Effector memory CD8-positive, alpha-beta T cell (primary cell): ENCODE measurements at regions not wholly inside any gene's neighbourhood (a gene's known extent, or its start where the extent isn't known, plus 50 kb on each side); places are given as distances from the start of the nearest gene placed in this dataset.

Source experiments
- ATAC-seq: fragments of 150-1000 bp; cut with Tn5 transposase; replicated peaks from 2 replicates; pipeline ENCODE4 v1.10.0; 2021; ENCODE audit warnings: mild to moderate bottlenecking, moderate library complexity
- DNase-seq, 3 experiments: peaks; one replicate each; pipeline ENCODE4 v3.0.0; 2021
- H3K27ac Mint-ChIP-seq, 2 donors: one replicate each; pipeline ENCODE4 v1.8.0; 2022; ENCODE audit warnings: mild to moderate bottlenecking in 2 of 2, mixed read lengths in 2 of 2, moderate library complexity in 2 of 2
- H3K27me3 Mint-ChIP-seq, 2 donors: one replicate each; pipeline ENCODE4 v1.8.0; 2022; ENCODE audit warnings: mixed read lengths in 2 of 2
- H3K36me3 Mint-ChIP-seq: one replicate; pipeline ENCODE4 v1.8.0; 2022; ENCODE audit warnings: mild to moderate bottlenecking, moderate library complexity, mixed read lengths; ENCODE audit not compliant: insufficient read depth
- H3K4me1 Mint-ChIP-seq, 2 donors: one replicate each; pipeline ENCODE4 v1.8.0; 2022; ENCODE audit warnings: low read depth in 2 of 2, mixed read lengths in 2 of 2
- H3K4me3 Mint-ChIP-seq, 2 donors: one replicate each; pipeline ENCODE4 v1.8.0; 2022; ENCODE audit warnings: mild to moderate bottlenecking in 2 of 2, mixed read lengths in 2 of 2, moderate library complexity in 2 of 2
- H3K9me3 Mint-ChIP-seq, 2 donors: one replicate each; pipeline ENCODE4 v1.8.0; 2022; ENCODE audit warnings: mixed read lengths in 2 of 2

DNA sequence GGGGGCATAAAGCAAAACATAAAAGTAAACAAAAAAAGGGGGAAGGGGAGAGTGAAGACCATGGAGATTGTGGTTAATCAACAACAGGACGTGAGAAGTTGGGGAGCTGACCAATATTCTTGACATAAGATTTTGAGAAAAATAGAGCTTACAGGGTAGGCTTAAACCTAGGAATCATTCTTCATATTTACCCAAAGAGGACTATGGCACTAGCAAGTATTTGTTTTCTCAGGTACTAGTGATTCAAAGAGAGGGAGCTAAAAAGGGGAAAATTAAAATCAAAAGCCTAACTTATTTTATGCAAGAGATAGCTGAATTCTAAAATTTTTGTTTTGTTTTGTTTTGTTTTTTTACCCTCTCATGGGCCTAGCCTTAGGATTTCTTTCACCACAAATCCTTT is 427.5 kb downstream of the PIK3R1 start:
- Mint-ChIP-seq H3K27ac (no peak overlapping the region), H3K36me3 (no peaks in the 10 kb centered on the region), H3K27me3 (peaks cover 0 to 7% of the 10 kb centered on the region in 2 donors), H3K9me3 (no peaks in the 10 kb centered on the region), H3K4me3 (no peak overlapping the region), H3K4me1 (no peaks in the 10 kb centered on the region)
- DNase-seq, result no peak
- no peak for ATAC-seq

DNA sequence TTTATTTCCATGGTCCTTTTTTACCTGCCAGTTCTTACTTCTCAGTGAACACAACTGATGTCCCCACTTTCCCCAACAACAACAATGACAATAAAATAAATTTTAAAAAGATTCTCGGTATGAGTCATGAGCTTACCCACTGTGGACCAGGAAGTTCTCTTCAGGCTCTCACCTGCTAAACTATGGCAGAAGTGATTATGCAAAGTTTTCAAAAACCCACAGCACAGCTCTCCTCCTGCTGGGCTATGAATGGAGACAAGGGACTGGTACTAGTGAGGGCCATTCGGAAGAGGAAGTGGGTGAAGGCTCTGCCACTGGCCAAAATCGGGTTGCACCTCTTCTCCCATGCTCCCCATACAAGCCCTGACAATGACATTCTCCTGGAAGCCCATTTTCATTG is 429.4 kb downstream of the PIK3R1 start:
- DNase-seq, result no peak
- Mint-ChIP-seq H3K36me3 (peaks cover 3% of the 10 kb centered on the region), H3K4me3 (no peak overlapping the region), H3K27me3 (peaks cover 0 to under 1% of the 10 kb centered on the region in 2 donors), H3K9me3 (no peaks in the 10 kb centered on the region), H3K27ac (no peak overlapping the region), H3K4me1 (no peaks in the 10 kb centered on the region)
- ATAC-seq, result no peak

DNA sequence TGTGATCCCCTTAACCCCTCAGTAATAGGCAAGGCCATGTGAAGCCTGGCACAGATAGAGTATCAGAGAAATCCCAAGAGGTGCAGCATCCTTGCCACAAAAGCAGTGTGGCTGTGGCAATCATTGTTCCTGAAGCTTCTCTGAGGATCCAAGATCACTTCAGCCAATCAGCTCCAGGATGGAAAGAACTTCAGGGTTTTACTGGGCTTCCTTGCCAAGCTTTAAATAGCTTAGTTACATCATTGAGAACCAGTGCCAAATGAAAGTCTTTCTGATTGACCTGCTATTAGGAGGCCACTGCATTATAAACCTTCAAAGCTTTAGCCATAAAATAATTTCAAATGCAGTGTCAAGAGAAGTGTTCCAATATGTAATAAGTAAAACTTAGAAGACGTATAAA is 430.6 kb downstream of the PIK3R1 start:
- DNase-seq (no peak), ATAC-seq (no peak)
- no peaks in the 10 kb centered on the region for H3K9me3 Mint-ChIP-seq
- H3K27me3 Mint-ChIP-seq, result peaks cover 0 to 7% of the 10 kb centered on the region in 2 donors
- no peaks in the 10 kb centered on the region for H3K4me1 Mint-ChIP-seq
- peaks cover 3% of the 10 kb centered on the region for H3K36me3 Mint-ChIP-seq
- H3K4me3 Mint-ChIP-seq, result no peak overlapping the region
- H3K27ac Mint-ChIP-seq, result no peak overlapping the region

DNA sequence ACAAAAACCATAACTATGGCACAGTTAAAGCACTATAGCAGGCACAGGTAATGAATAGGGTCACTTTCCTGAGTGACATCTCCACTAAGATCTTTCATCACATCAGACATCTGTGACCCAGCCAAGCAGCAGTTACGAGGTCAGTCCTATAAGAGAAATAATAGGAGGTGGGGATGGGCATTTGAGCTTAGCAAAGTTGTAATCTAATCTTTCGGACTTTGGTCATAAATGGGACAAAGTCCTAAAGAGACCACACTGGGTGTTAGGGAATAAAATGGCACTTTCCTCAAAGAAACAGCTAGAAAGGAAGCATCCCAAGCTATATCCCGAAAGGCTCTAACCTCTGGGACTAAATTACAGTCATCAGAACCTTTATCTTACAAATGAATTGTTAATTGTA is 432.2 kb downstream of the PIK3R1 start:
- Mint-ChIP-seq H3K9me3 (no peaks in the 10 kb centered on the region), H3K4me3 (no peak overlapping the region), H3K27ac (no peak overlapping the region), H3K4me1 (no peaks in the 10 kb centered on the region), H3K27me3 (peaks cover 0 to 9% of the 10 kb centered on the region in 2 donors), H3K36me3 (peaks cover 3% of the 10 kb centered on the region)
- ATAC-seq, result no peak
- DNase-seq, result no peak

DNA sequence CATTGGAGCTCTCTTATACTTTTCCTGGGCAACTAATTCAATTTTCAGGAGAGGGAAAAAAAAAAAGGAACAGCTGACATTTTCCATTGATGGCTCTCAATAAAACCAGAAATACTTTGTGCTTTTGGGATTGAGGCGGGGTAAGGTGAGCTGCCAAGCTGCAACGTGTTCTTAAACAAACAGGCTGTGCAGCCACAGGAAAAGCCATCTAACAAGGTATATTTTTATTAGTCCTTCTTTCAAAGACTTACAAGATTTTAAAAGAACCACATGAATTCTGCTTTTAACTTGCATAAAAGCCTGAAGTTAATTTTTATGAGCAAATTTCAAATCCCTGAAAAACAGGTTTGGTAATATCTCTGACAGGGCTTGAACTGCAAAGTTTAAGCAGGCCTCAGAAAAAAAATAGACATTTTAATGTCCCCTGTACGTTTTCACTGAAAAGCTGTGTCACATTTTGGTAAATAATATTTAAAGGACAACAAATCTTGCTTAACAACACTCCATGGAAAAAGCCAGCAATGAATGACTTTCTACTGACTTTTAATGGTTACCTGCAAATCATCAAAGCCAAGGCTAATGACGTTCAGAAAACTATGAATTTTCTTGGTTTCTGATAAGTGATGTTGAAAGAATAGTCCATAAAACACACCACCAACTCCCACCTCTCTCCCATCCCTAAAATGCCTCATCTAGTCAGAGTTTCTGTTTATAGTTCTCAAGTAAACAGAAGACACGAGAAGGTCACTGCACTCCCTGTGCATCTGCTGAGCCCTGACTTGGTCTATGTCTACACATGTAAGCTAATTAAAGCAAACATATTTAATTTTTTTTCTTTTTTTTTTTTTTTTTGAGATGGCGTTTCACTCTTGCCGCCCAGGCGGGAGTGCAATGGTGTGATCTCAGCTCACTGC is 433.6 kb downstream of the PIK3R1 start:
- Mint-ChIP-seq H3K4me1 (no peaks in the 10 kb centered on the region), H3K4me3 (no peak overlapping the region), H3K27me3 (peaks cover 0 to 9% of the 10 kb centered on the region in 2 donors), H3K27ac (no peak overlapping the region), H3K36me3 (peaks cover 3% of the 10 kb centered on the region), H3K9me3 (no peaks in the 10 kb centered on the region)
- no peak for ATAC-seq
- no peak for DNase-seq

DNA sequence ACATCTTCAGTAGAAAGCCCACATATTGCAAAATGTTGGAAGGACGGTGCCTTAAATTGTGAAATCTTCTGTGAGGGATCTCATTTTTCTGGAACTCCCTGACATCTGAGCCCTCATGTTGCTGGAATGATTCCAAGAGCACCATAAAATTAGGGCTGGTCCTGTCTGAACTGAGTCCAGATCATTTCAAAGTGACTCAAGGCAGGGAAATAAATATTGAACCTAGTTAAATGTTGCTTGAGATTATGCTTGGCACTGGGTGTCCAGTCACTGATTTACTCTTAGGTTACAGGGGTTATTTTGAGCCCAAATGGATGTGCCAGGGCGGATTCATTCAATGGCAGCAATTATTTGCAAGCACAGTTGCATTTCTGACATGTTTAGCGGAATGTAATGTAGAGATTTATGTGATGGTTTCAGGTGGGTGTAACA is 437.0 kb downstream of the PIK3R1 start:
- no peak for ATAC-seq

DNA sequence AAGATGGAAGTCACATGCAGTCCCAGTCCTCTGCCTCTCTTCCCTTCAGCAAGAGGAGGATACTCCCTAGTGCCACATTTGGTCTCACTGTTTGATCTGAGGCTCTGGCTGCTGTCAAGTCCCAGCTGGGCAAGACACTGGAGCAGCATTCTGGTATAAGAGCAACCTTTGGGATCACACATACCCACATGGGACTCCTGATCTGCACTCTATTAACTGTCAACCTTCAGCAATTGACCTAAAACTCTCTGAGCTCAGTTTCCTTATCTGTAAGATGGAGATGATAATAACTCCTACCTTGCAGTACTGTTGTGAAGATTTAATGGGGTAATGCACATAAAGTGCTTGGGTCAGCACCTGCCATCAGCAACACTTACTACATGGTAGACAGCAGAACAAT is 437.9 kb downstream of the PIK3R1 start:
- H3K27ac Mint-ChIP-seq, result no peak overlapping the region
- ATAC-seq, result no peak
- H3K9me3 Mint-ChIP-seq, result no peaks in the 10 kb centered on the region
- DNase-seq, result no peak
- no peak overlapping the region for H3K4me3 Mint-ChIP-seq
- peaks cover 3% of the 10 kb centered on the region for H3K36me3 Mint-ChIP-seq
- peaks cover 0 to 9% of the 10 kb centered on the region in 2 donors for H3K27me3 Mint-ChIP-seq
- H3K4me1 Mint-ChIP-seq, result no peaks in the 10 kb centered on the region

More for the DNA sequence above, 437.0 kb downstream of the PIK3R1 start:
- DNase-seq, result no peak
- Mint-ChIP-seq H3K4me1 (no peaks in the 10 kb centered on the region), H3K9me3 (no peaks in the 10 kb centered on the region), H3K4me3 (no peak overlapping the region), H3K27me3 (peaks cover 0 to 9% of the 10 kb centered on the region in 2 donors), H3K36me3 (peaks cover 3% of the 10 kb centered on the region), H3K27ac (no peak overlapping the region)

DNA sequence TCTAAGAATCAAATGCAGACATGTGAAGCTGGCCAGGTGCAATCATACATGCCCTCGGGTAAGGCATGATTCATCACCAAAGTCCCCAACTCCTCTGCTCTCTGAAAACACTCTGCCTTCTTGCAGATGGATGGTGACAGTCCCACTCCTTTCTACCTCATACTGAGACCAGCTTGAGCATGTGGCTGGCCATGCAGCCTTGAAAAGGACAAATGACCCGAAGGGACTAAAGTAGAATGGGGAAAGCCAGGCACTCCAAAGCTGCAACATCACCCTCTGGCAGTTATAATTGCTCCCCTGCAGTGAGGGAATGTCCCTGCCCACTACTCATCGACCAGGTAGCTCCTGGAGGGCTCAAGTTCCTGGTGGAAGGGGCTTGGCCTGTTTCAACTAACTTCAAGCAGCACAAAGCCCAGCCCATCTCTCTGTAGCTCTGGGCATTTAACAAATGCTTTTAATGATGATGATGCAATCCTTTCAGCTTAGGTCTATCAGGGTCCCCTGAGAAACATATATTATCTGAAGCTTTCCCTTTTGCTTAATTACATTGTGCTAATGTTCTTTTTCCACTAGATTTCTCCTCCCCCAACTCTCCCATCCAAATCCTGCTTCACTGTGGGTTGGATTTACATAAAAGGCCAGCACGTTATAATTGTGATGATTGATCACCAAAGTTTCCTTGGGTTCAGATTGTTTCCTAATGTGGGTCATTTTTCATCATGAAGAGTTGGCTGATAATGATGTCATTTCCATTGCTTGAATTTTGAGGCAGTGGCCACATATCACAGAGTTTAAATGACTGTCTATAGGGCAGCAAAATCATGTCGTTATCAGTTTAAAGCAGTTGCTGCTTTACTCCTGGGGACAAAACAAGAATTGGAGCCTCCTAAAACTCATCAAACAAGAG is 436.5 kb upstream of the SLC30A5 start:
- no peaks in the 10 kb centered on the region for H3K4me1 Mint-ChIP-seq
- no peaks in the 10 kb centered on the region for H3K27me3 Mint-ChIP-seq
- H3K36me3 Mint-ChIP-seq, result no peaks in the 10 kb centered on the region
- DNase-seq, result no peak
- no peak overlapping the region for H3K4me3 Mint-ChIP-seq
- no peak overlapping the region for H3K27ac Mint-ChIP-seq
- ATAC-seq, result no peak
- no peaks in the 10 kb centered on the region for H3K9me3 Mint-ChIP-seq

DNA sequence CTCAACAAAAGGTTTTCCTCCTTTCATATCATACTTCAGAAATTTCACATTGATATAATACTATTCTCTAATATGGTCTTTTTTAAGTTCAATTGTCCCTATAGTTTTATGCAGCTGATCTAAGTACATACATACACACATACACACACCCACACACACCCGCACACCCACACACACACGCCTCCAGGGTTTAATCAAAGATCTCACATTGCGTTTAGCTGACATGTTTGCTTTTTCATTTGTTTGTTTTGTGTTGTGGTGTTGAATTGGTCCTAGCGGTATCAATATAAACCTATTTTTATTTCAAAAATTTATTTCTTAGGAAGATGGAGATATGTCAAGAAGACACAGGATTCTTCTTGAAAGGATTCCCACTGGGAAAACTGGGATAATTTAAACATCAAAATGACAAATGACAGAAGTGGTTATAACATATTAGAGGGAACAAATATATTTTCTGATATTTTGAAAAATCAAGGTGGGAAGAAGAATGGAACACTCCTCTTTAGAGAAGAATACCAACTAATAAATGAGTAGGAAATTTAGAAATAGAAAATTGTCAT is 434.9 kb upstream of the SLC30A5 start:
- Mint-ChIP-seq H3K9me3 (no peaks in the 10 kb centered on the region), H3K36me3 (no peaks in the 10 kb centered on the region), H3K27me3 (peaks cover 0 to 8% of the 10 kb centered on the region in 2 donors), H3K4me3 (no peak overlapping the region), H3K4me1 (no peaks in the 10 kb centered on the region), H3K27ac (no peak overlapping the region)
- DNase-seq, result no peak
- no peak for ATAC-seq

DNA sequence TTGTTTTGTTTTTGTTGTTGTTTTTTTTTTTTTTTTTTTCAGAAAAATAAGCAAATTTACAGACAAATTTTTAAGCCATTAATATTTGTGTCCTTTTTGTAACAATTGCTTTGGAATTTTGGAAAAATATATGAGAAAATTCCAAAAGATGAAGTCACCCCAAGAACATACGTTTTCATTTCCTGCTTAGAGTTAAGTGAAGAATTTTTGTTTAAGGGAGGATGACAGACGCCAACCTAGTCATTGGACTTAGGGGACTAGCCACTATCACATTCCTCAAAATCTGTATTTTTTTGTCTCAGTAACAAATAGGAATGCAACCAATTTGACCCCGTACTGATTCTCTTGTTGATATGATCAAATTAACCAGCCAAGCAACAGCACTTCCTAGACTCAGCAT is 433.9 kb upstream of the SLC30A5 start:
- no peaks in the 10 kb centered on the region for H3K4me1 Mint-ChIP-seq
- no peak overlapping the region for H3K27ac Mint-ChIP-seq
- H3K27me3 Mint-ChIP-seq, result peaks cover 0 to 8% of the 10 kb centered on the region in 2 donors
- H3K36me3 Mint-ChIP-seq, result no peaks in the 10 kb centered on the region
- no peak for DNase-seq
- no peaks in the 10 kb centered on the region for H3K9me3 Mint-ChIP-seq
- no peak for ATAC-seq
- H3K4me3 Mint-ChIP-seq, result no peak overlapping the region

DNA sequence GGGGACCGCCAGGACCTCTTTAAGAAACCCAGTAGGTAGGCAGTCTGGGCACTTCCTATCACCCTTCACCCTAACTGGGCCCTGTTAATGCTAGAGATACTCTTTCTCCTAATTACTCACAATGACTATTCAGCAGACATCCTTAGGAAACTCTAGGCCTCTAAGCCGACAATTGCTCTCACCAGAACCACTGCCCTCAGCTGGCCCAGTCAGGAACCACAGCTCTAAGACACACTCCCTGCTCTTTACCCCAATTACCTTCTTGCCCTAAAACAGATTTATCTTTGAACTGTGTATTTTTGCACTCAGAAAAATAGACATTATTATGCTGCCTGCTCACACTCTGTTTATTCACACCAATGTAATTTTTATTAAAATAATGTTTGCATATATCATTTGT is 432.6 kb upstream of the SLC30A5 start:
- H3K36me3 Mint-ChIP-seq, result no peaks in the 10 kb centered on the region
- peaks cover 0 to 17% of the 10 kb centered on the region in 2 donors for H3K27me3 Mint-ChIP-seq
- no peak overlapping the region for H3K4me3 Mint-ChIP-seq
- no peaks in the 10 kb centered on the region for H3K9me3 Mint-ChIP-seq
- peak; percentile 29 for ATAC-seq
- no peak overlapping the region for H3K27ac Mint-ChIP-seq
- no peaks in the 10 kb centered on the region for H3K4me1 Mint-ChIP-seq
- no peak for DNase-seq

DNA sequence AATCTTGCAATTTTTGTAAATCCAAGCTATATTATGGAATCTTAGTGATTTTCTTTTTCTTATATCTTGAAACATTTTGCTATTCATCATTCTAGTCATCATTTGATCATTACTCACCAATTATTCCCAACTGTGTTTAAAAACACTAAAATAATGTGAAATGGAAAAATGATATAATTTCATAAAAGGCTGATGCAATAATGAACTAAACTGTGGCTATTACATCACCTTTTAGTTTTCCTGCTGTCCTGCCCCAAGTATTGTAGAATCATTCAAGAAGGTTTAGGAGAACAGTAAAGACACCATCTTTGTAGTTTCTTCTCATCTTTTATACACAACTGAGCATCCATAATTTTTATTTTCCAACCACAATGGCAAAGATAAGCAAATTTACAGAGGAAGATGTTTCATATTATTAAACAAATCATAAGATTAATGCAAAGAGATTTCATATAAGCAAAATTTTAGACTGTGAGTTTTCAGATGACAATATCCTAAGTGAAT is 431.0 kb upstream of the SLC30A5 start:
- Mint-ChIP-seq H3K36me3 (no peaks in the 10 kb centered on the region), H3K4me3 (no peak overlapping the region), H3K4me1 (no peaks in the 10 kb centered on the region), H3K27me3 (peaks cover 0 to 17% of the 10 kb centered on the region in 2 donors), H3K27ac (no peak overlapping the region), H3K9me3 (no peaks in the 10 kb centered on the region)
- ATAC-seq (no peak), DNase-seq (no peak)

DNA sequence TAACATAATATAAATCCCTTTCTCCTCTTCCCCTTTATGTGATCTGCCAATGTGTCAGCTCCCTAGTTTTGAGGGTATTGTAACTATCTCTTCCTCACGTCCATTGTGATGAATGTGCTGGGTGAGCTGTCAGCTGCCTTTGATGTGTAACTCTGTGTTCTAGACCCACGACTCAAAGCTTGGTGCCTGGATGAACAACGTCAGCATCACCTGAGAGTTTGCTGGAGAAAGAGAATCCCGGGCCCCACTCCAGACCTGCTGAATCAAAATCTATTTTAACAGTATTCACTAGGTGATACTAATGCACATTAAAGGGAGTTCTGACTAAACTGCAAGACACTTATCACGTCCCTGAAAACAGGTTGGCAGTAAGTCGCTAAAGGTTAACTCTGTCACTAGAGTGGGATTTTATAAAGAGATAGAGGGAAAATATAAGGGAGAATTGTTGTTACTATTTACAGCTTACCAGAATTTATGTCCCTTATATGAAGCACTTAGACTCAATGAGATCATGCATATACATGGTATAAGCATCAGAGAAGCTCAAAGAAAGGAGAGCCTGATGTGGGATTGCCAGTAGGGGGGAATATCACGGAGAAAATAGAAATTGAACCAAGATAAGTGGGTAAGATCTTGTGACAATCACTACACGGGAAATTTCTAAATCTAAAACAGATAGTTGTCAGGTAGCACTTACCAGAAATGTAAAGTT is 423.8 kb upstream of the SLC30A5 start:
- Mint-ChIP-seq H3K27me3 (peaks cover 7 to 9% of the 10 kb centered on the region in 2 donors), H3K4me1 (peaks cover 2 to 13% of the 10 kb centered on the region in 2 donors), H3K9me3 (no peaks in the 10 kb centered on the region), H3K36me3 (no peaks in the 10 kb centered on the region), H3K27ac (no peak overlapping the region), H3K4me3 (no peak overlapping the region)
- ATAC-seq (no peak), DNase-seq (no peak)
